DND-41 (cell line): ENCODE measurements at regions not wholly inside any gene's neighbourhood (a gene's known extent, or its start where the extent isn't known, plus 50 kb on each side); places are given as distances from the start of the nearest gene placed in this dataset.

Experiments
- ATAC-seq: fragments of 200-7000 bp; cut with Tn5 transposase; 3 replicates; pipeline ENCODE4 v1.9.1; 2021; ENCODE audit warnings: low read depth; ENCODE audit not compliant: insufficient read depth
- DNase-seq: peaks from one replicate; pipeline ENCODE4 v3.0.0-alpha.2; 2020
- H2AFZ ChIP-seq: 2 replicates; pipeline ENCODE4 v1.6.0; 2012; ENCODE audit warnings: low read depth, low read length
- H3K27ac ChIP-seq: 2 replicates; pipeline ENCODE4 v1.5.1; 2012; ENCODE audit warnings: low read length, inconsistent platforms
- H3K27me3 ChIP-seq: fragments of 200-600 bp; sonication (generic); 2 replicates; pipeline ENCODE4 v1.6.0; 2012; ENCODE audit warnings: low read length, mild to moderate bottlenecking, inconsistent platforms; ENCODE audit not compliant: insufficient read depth, poor library complexity
- H3K36me3 ChIP-seq: 2 replicates; pipeline ENCODE4 v1.5.1; 2012; ENCODE audit warnings: low read length, inconsistent platforms; ENCODE audit not compliant: insufficient read depth
- H3K4me1 ChIP-seq: 2 replicates; pipeline ENCODE4 v1.5.1; 2012; ENCODE audit warnings: mild to moderate bottlenecking, low read length; ENCODE audit not compliant: insufficient read depth
- H3K4me2 ChIP-seq: 2 replicates; pipeline ENCODE4 v1.6.0; 2012; ENCODE audit warnings: mild to moderate bottlenecking, moderate library complexity, low read length, inconsistent platforms; ENCODE audit not compliant: insufficient read depth
- H3K4me3 ChIP-seq, 2 experiments: fragments of 200-600 bp in 1 of 2; shearing (Covaris generic) in 1 of 2; 2 replicates each; pipeline ENCODE4 v1.5.1; 2012 to 2016; ENCODE audit warnings: inconsistent platforms in 2 of 2, low read length in 2 of 2, mild to moderate bottlenecking in 2 of 2, low read depth in 1 of 2, moderate library complexity in 1 of 2
- H3K79me2 ChIP-seq: 2 replicates; pipeline ENCODE4 v1.6.0; 2012; ENCODE audit warnings: low read length, inconsistent platforms; ENCODE audit not compliant: insufficient read depth
- H3K9ac ChIP-seq: 2 replicates; pipeline ENCODE4 v1.6.0; 2012; ENCODE audit warnings: low read depth, mild to moderate bottlenecking, inconsistent platforms, low read length, moderate library complexity
- H3K9me3 ChIP-seq: 2 replicates; pipeline ENCODE4 v1.5.1; 2012; ENCODE audit warnings: low read length, moderate library complexity, mild to moderate bottlenecking, inconsistent platforms; ENCODE audit not compliant: insufficient read depth, severe bottlenecking
- H4K20me1 ChIP-seq: 2 replicates; pipeline ENCODE4 v1.6.0; 2012; ENCODE audit warnings: low read length; ENCODE audit not compliant: insufficient read depth
- CTCF ChIP-seq: IDR thresholded peaks from 2 replicates; pipeline ENCODE4 v1.5.1; 2012; ENCODE audit warnings: borderline replicate concordance, low read length, moderate library complexity, mild to moderate bottlenecking; ENCODE audit not compliant: poor library complexity, severe bottlenecking; ENCODE audit errors: extremely low read depth
- EZH2 ChIP-seq: IDR thresholded peaks from 3 replicates; pipeline ENCODE4 v1.6.1; 2012; ENCODE audit warnings: borderline replicate concordance, low read depth, mild to moderate bottlenecking, moderate library complexity, low read length, inconsistent platforms; ENCODE audit not compliant: severe bottlenecking

DNA sequence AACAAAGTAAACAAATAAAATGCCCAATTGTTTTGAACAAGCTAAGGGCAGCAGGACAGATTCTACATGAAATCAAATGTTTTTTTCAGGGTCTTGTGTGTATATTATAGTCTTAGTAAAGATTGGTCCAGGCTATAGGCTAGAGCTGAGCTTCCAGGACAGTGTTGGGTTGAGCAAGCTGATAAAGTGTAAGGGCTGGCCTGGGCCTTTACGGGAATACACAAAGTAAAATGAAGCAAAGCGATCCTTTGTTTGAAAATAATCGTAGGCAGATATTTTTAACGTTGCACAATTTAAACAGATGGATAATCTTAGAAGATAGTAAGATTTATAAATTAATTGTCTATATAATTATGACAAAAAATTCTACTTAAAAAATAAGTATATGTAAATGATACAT lies 1204.6 kb downstream of the OTOL1 start:
- Histone ChIP-seq H3K9me3 (peaks cover 5% of the 10 kb centered on the region), H3K9ac (no peak overlapping the region), H4K20me1 (no peaks in the 10 kb centered on the region), H3K27ac (no peak overlapping the region), H2AFZ (no peak overlapping the region), H3K79me2 (no peaks in the 10 kb centered on the region), H3K4me2 (no peak overlapping the region), H3K27me3 (no peaks in the 10 kb centered on the region), H3K4me3 (no peak overlapping the region), H3K4me1 (peaks cover 49% of the 10 kb centered on the region), H3K36me3 (no peaks in the 10 kb centered on the region)
- DNase-seq (no peak), ATAC-seq (no peak)
- TF ChIP-seq CTCF (no peak), EZH2 (no peak)

DNA sequence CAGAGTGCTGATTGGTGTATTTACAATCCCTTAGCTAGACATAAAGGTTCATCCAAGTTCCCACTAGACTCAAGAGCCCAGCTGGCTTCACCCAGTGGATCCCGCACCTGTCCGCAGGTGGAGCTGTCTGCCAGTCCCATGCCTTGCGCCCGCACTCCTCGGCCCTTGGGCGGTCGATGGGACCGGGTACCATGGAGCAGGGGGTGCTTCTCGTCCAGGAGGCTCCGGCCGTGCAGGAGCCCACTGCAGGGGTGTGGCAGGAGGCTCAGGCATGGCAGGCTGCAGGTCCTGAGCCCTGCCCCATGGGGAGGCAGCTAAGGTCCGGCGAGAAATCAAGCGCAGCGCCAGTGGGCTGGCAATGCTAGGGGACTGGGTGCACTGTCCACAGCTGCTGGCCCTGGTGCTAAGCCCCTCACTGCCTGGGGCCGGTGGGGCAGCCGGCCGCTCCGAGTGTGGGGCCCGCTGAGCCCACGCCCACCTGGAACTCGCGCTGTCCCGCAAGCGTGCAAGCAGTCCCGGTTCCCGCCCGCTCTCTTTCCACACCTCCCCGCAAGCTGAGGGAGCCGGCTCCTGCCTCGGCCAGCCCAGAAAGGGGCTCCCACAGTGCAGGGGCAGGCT lies 1206.3 kb downstream of the OTOL1 start:
- Histone ChIP-seq H3K36me3 (no peaks in the 10 kb centered on the region), H3K79me2 (no peaks in the 10 kb centered on the region), H3K9ac (no peak overlapping the region), H3K9me3 (peaks cover 5% of the 10 kb centered on the region), H3K4me1 (peaks cover 38% of the 10 kb centered on the region), H2AFZ (no peak overlapping the region), H3K4me2 (no peak overlapping the region), H4K20me1 (no peaks in the 10 kb centered on the region), H3K27me3 (no peaks in the 10 kb centered on the region), H3K4me3 (no peak overlapping the region), H3K27ac (peak overlapping the region; percentile 22; the same call in 1 of the 2 replicates)
- ATAC-seq (no peak), DNase-seq (no peak)
- TF ChIP-seq EZH2 (no peak), CTCF (no peak)

DNA sequence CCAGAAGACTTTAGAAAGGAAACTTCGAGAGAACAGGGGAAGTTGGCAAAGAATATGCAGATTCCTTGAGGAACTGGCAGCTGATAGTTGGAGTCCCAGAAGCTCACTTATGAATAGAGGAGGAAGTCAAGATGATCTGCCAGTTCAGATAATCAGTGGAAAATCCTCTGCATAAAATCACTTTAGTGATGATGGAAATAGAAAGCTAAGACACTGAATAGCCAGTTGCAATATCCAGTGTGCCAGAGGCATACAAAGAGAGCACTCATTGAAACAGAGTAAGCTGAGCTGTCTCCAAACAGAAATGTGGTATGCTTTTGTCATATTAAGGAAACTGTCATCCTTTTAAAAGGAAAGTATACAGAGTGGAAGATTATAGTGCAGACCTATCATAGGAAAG lies 1207.6 kb downstream of the OTOL1 start:
- Histone ChIP-seq H3K4me1 (peaks cover 39% of the 10 kb centered on the region), H3K4me3 (no peak overlapping the region), H3K9me3 (peaks cover 5% of the 10 kb centered on the region), H4K20me1 (no peaks in the 10 kb centered on the region), H3K9ac (peak overlapping the region; percentile 26), H3K36me3 (no peaks in the 10 kb centered on the region), H2AFZ (peak overlapping the region; percentile 59), H3K27me3 (no peaks in the 10 kb centered on the region), H3K4me2 (peak overlapping the region; percentile 21; the same call in 1 of the 2 replicates), H3K79me2 (no peaks in the 10 kb centered on the region), H3K27ac (peak overlapping the region; percentile 68)
- DNase-seq (no peak), ATAC-seq (peak; percentile 67)
- TF ChIP-seq EZH2 = no peak
- no peak for TF ChIP-seq CTCF
